Sciatic nerve (tissue), 2 donors: ENCODE measurements at regions not wholly inside any gene's neighbourhood (a gene's known extent, or its start where the extent isn't known, plus 50 kb on each side); places are given as distances from the start of the nearest gene placed in this dataset.
"Not testable (repeated sequence)": the region's sequence is repeated elsewhere in the genome, so short reads cannot be mapped to it uniquely, and the experiment has no call there.

Experiments used
- ATAC-seq: fragments of 200-7000 bp; cut with Tn5 transposase; one replicate; pipeline ENCODE4 v1.9.1; 2020; ENCODE audit warnings: mild to moderate bottlenecking, moderate library complexity
- DNase-seq: peaks from one replicate; pipeline ENCODE4 v3.0.0-alpha.2; 2020; ENCODE audit warnings: low spot score
- intact Hi-C: fragments of 100-400 bp; cut with DNase I; formaldehyde crosslinking; loops from one replicate; pipeline ENCODE4 v1.14.2; 2022
- donor health status: DM: no; HTN: no; CAD: no.
- donor health status: DM: no; HTN: no; CAD: no.

DNA sequence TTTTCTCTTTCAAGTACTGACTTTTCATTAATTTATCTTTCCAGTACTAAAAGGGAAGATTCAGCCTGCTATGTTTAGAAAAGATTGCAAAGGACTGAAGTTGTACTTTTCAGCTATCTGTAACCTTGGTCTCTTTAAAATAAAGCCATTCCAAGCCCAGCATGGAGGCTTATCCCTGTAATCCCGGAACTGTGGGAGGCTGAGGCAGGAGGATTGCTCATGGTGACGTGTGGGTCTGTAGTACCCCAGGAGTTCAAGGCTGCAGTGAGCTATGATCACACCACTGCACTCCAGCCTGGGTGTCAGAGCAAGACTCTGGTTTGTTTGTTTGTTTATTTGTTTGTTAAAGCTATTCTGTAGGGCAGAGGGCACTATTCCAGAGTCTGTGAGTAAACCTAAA is 50.6 kb upstream of the TMEM170B start:
- ATAC-seq (no peak), DNase-seq (no peak)
- intact Hi-C loops: no loop called here

DNA sequence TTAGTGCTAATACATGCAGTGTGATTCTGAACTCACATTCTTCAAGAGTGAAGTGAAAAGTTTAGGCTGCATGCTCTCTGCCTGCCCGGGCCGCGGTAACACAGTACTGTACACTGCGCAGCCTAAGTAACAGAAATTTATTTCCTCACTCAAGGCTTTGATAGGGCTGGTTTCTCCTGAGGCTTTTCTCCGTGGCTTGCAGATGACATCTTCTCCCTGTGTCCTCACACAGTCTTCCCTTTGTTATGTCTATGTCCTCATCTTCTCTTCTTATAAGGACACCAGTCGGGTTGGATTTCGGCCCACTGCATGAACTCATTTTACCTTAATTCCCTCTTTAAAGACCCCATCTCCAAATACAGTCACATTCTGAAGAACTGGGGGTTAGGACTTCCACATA is 51.1 kb upstream of the TMEM170B start:
- peak; percentile 93 for ATAC-seq
- intact Hi-C loops: no loop called here
- no peak for DNase-seq

DNA sequence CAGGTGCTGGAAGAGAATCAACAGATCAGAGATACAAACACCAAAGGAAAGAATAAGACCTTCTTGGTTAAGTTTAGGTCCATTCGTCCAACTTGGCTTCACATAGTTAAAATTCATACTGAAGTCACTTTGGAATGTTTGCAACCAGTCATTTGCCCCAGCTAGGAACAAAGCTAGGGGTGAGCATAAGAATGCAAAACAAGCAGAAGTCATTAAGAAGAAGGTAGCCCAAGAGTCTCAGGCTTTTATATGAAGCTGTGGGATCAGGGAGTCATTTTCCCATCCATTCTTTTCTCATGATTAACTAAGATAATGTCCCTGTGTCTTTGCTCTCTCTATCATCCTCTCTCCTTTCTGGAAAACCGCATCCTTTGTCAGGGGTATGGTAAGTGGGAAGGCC is 51.5 kb upstream of the TMEM170B start:
- DNase-seq: no peak
- ATAC-seq: no peak
- intact Hi-C loops: no loop called here

DNA sequence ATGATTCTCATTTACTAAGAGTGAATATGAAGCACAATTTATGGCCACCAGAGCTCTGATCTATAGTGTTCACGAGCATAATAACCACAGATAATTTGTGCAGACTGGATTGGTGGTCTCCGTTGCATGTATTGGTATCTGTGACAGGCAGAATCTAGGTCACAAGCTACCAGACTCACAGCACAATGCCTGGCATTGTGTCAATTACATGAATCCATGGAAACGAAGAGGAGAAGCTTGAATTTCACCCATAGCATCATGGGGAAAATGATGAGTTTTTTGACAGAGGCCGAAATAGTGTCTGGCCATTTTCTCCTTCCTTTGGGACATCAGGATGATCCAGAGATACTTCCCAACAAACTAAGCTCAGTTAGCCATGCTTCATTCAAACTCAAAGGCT is 52.3 kb upstream of the TMEM170B start:
- ATAC-seq (no peak), DNase-seq (no peak)
- intact Hi-C loops: no loop called here

DNA sequence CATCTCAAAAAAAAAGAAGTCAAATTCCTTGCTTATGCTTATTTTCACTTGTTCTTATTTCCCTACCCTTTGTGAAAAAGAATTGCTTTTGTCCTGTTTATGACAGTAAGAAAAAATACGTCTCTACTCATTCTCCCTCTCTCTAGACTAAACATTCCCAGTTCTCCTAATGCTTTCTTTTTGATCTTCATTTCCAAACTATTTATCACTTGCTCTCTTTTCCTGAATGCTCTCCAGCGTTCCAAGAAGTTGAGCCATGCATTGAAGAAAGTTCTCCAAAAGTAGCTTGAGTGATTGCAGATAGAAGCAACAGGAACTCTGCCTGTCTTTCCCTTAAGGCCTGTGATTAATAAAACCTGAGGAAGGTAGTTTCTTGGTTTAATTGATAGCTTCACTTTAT is 53.1 kb upstream of the TMEM170B start:
- ATAC-seq: no peak
- intact Hi-C loops: no loop called here
- no peak for DNase-seq

DNA sequence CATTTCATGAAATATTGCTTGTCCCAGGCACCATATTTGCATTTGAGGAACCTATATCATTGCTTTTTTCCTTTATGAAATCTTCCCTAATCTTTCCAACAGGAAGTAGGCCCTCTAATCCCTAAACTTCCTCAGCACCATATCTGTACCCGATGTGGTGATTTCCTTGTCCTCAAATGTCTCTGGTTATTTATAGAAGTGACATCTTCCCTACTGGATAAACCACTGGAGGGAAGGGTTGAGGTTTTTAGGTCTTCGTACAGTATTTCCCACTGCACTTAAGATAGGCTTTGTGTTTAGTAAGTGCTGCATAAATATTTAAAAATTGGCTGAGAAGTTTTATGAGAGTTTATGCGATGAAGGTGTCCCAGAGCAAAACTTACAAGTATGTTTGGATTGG is 54.9 kb upstream of the TMEM170B start:
- ATAC-seq: no peak
- no peak for DNase-seq
- intact Hi-C loops: no loop called here

DNA sequence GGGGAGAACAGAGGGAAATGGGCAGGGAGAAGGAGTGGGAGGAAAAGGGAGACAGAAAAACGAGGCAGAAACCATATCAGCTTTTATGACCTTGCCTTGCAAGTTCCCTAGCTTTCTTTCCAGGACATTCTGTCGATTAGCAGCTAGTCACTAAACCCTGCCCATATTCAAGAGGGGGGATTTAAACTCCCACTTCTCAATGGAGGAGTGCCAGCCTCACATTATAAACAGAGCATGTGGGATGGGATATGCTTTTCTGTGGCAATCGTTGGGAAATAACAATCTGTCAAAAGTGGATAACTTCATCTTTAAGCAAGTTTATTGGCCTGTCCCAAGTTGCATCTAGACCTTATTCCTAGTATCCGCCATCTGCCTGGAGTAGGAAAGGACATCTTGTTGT is 57.0 kb upstream of the TMEM170B start:
- no peak for ATAC-seq
- intact Hi-C loops: no loop called here
- no peak for DNase-seq

DNA sequence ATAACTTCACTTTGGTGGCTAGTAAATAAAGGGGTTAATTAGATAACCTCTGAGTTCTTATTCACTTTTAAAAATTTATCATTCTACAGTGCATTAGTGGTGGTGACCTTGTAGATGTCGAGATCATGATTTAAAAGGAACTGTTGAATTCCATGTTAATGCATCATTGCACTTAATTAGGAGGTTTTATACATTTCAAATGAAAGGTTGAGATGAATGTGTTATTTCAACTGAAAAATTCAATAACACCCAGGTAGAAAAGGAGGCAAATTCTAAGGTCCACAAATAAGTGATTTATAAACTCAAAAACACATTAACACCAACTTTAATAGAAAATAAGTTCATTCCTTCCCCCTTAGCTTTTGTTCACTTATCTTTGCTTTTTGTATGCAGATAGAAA is 58.3 kb upstream of the TMEM170B start:
- ATAC-seq: no peak
- intact Hi-C loops: no loop called here

DNA sequence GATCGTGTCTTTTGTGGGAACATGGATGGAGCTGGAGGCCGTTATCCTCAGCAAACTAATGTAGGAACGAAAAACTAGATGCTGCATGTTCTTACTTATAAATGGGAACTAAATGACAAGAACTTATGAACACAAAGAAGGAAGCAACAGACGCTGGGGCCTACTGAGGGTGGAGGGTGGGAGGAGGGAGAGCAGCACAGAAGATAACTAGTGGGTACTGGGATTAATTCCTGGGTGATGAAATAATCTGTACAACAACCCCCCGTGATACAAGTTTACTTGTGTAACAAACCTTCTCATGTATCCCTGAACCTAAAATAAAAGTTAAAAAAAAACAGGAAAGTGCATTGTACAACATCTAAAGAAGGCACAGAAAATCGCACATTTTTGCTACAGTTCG is 59.0 kb upstream of the TMEM170B start:
- DNase-seq (no peak), ATAC-seq (no peak)
- intact Hi-C loops: no loop called here

More for the DNA sequence above, 58.3 kb upstream of the TMEM170B start:
- no peak for DNase-seq

DNA sequence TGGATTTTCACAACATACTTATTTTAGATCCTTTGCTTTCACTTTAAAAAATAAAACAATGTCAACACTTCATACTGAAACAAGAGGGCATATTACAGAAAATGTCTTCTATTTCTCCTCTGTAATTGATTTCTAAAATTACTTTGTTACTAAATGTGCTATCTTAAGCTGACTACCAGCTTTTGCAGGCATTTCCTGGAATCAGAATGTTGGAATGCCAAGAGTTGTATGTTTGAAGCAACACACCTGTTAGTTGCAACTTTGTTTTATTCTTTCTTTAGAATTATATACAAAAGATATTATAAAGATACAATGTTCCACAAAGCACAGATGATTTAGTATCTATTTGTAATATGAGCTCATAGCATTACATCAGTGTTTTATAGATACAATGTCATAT is 62.5 kb upstream of the TMEM170B start:
- intact Hi-C loops: no loop called here

DNA sequence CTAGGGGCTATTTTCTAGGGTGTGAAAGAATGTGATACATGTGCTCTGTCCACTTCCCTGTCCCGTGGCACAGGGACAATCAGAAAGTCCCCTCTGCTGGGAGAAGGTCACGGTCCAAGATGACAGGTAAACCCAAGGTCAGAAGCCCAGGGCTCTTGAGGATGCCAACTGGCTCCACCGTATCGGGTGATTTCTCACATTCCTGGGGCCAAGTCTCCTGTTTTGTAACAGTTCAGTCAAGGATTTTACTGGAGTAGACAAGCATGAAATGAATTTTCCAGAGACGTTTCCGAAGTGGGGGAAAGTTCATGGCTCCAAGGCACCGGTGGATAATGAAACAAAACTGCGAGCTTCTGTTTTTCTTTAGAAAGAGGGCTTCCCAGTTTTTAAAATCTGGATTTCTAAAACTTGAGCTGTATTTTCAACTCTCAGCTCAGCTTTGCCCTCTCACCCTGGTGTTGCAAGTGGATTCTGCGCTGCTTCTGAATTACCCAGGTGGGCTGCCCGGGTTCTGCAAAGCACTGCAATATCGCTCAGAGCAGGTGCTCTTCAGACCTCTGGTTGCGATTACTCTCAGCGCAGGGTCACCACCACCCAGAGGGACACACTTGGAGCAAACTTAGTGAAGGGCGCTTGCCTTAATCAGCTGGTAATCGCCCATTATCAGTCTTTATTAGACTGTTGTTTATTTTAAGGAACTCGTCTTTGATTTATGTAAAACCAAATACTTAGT is 64.4 kb upstream of the TMEM170B start:
- ATAC-seq (peak; percentile 71), DNase-seq (no peak)
- intact Hi-C loops: no loop called here

More for the DNA sequence above, 62.5 kb upstream of the TMEM170B start:
- DNase-seq (no peak), ATAC-seq (no peak)

DNA sequence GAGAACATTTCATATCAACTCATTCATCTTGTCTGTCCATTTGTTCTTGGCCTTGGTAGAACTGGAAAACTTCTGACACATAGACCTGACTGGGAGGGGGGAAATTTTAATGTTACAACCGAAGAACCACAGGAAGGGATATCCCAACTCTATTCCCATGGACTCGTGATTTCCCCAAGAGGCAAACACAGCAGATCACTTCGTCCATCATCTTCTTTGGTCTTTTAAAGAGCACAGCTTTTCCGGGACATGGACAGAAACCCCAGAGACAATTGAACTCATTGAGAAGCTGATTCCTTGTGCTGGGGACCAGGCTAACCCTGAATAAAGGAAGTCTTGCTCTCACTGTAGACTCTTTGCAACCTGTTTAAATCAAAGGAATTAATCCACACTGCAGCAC is 66.3 kb upstream of the TMEM170B start:
- ATAC-seq: no peak
- no peak for DNase-seq
- intact Hi-C loops: no loop called here

DNA sequence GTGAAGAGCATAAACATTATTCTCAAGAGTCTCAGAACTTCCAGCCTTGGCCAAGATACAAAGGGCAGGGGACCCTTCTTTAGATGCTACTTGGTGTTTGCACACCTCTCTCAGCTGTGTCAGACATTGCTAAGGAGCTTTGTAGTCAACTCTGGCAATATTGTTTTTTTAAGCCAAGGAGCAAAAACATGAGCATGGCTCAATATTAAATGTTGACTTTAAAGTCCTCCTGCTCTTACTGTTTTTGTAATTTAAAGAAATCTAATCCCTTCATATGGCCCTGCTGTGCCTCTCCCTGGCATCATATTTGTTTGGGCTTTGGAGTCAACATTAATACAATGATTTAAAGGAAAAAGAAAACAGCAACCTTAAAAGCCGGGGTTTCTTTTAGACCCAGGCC is 67.9 kb upstream of the TMEM170B start:
- ATAC-seq: no peak
- intact Hi-C loops: no loop called here
- no peak for DNase-seq

DNA sequence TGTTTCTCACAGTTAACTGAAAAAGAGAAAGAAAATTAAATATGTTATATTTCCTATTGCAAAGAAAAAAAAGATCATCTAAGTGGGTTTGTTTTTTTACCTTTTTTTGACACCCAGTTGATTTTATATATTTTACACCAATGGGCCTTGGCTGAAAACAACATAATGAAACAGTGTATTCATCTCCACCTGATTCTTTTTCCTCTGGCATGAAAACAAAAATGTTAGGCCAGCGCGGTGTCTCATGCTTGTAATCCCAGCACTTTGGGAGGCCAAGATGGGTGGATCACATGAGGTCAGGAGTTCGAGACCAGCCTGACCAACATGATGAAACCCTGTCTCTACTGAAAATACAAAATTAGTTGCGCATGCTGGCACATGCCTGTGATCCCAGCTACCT is 69.3 kb upstream of the TMEM170B start:
- intact Hi-C loops: not testable (repeated sequence)

DNA sequence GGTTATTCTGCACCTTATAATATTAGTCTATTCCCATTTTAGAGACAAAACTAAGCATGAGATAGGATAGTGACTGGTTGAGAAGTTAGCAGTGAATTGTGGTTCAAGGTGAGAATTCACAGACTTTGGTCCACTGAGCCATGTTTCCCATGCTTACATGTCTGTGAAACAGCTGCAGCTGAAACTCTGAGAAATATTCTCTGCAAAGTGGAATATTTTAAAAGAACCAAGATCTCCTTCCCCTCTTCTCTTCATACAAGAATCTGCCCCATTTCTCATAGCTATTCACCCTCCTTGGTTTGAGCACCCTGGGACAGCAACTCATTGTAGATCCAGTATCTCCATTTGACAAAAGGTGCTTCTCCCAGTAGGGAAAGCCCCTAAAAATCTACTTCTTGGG is 70.2 kb upstream of the TMEM170B start:
- intact Hi-C loops: no loop called here
- ATAC-seq (no peak), DNase-seq (no peak)

More for the DNA sequence above, 69.3 kb upstream of the TMEM170B start:
- not testable (repeated sequence) for DNase-seq, ATAC-seq

DNA sequence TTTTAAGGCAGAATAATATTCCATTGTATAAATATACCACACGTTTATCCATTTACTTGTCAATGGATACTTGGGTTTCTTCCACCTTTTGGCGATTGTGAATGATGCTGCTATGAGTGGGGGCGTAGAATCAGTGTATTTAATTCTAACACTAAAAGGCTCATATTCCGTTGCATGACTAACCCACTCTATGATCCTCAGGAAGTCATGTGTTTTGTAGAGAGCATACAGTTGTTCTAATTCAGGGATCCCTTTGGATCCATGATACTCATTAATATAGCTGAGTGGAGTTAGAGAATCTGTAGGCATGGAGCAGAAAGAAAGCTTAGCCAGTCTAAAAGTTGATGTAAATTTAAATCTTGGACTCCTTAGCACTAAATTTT is 74.2 kb upstream of the TMEM170B start:
- intact Hi-C loops: no loop called here
- ATAC-seq: no peak

DNA sequence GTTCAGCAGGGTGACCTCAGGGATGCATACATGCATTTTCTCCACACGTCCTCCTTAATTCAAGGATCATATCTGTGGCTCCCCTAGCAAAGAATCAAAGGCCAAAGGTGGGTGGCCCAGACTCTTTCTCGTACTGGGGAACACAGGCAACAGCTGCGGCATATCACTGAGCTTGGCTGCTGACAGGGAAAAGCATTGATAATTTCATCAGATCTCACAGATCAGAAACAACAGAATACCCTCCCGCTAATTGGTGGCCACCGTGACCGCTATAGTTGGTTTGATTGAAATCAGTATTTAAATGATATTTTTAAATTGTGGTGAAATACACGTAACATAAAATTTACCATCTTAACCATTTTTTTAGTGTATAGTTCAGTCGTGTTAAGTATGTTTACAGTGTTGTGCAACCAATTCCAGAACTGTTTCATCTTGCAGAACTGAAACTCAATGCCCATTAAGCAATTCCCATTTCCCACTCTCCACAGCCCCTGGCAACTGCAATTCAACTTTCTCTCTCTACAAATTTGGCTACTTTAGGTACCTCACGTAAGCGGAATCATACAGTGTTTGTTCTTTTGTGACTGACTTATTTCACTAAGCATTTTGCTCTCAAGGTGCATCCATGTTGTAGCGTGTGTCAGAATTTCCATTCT is 74.7 kb upstream of the TMEM170B start:
- DNase-seq (no peak), ATAC-seq (peak; percentile 49)
- intact Hi-C loops: no loop called here

More for the DNA sequence above, 74.2 kb upstream of the TMEM170B start:
- no peak for DNase-seq

DNA sequence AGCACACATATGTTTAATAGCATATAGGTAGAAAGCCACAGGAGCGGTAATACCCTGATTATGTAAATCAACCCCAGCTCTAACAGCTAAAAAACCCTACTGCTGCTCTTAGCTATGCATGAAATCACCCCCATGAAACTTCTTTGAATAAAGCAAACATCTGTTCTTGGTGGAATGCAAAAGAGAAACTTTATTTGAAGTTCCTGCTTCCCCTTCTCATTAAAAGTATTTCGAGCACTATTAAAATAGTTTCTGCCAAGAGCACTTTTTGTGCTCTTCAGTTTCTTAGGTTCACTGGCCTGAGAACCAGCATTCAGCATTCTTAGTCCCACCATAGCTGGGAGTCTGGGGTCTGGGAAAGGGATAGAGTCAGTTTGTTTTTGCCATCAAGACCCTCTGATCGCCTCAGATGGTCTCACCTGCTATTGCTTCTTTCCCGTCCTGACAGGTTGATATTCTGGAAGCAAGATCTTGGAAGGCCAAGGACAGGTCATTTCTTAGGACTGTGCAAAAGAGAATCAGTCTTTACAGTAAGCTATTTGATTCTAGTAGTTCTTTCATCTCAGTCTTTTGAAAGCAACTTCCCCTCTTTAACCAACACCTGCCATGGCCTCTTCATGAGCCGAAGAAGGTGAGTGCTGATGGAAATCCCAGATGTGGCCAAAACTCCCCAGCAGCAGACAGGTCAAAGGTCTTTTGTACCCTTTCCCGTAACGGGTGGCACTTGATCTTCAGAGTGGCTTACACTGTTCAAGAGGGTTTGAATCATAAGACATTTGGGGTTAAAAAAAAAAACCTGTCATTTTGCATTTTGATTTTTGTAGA is 76.5 kb upstream of the TMEM170B start:
- intact Hi-C loops: no loop called here
- DNase-seq (no peak), ATAC-seq (no peak)

DNA sequence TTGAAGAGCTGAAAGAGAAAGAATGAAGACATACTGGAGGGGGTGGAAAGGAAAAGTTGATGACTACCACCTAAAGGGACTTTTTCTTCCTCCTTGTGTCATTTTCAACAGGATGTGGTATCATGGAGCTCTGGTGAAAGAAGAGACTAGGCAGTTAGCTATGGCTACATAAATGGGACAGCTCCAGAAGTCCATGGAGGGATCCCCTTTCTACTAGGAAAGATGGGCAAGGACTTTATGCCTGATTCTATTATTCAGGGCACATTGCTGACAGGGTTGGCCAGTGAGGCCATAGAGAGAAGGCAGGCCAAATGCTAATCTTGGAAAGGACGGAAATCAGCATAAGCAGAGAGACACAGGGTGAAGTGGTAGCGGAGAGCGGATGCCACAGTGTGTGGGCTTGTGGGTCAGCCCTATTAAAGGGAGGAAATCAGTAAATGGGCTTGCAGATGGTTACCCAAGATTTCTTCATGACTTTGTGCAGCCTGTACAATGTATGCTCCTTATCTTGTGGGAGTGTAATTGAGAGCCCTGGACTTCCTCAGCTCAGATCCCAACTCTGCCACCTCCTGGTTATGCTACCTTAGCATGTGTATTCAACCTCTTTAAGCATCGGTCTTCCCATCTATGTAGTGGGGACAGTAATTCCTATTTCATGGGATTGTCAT is 77.4 kb upstream of the TMEM170B start:
- ATAC-seq (peak; percentile 36), DNase-seq (no peak)
- intact Hi-C loops: no loop called here
